Thyroid gland (tissue), 4 donors: ENCODE measurements at regions not wholly inside any gene's neighbourhood (a gene's known extent, or its start where the extent isn't known, plus 50 kb on each side); places are given as distances from the start of the nearest gene placed in this dataset.

Experiments
- CTCF ChIP-seq, 6 experiments: fragments of 200-600 bp in 3 of 6; fragments of 450-650 bp in 3 of 6; sonication (generic) in 3 of 6; IDR thresholded peaks; one replicate each; pipeline ENCODE4 v1.5.1; 2016 to 2019; ENCODE audit warnings: antibody characterized with exemption in 6 of 6, mild to moderate bottlenecking in 2 of 6, inconsistent platforms in 1 of 6, moderate library complexity in 1 of 6
- POLR2A ChIP-seq, 2 donors: fragments of 450-650 bp; IDR thresholded peaks; one replicate each; pipeline ENCODE4 v1.6.1; 2017; ENCODE audit warnings: antibody characterized with exemption in 2 of 2, mild to moderate bottlenecking in 2 of 2, moderate library complexity in 1 of 2

GRCh38 chr11:18853086-18853720 lies 61.6 kb upstream of the PTPN5 start:
- peak in 4 of 6 experiments; percentile 23 to 50 (median 42) for TF ChIP-seq CTCF (IDR thresholded peaks at IDR 0.05)
- no peak for TF ChIP-seq POLR2A (IDR thresholded peaks at IDR 0.05)
